Liver (tissue), 8 donors: ENCODE measurements at regions not wholly inside any gene's neighbourhood (a gene's known extent, or its start where the extent isn't known, plus 50 kb on each side); places are given as distances from the start of the nearest gene placed in this dataset.

Experiments used
- DNase-seq: peaks from one replicate; pipeline ENCODE4 v3.0.0-alpha.2; 2017; ENCODE audit warnings: low spot score
- H3K27ac ChIP-seq, 2 donors: one replicate each; pipeline ENCODE4 v1.7.0; 2013; ENCODE audit warnings: inconsistent platforms in 2 of 2, low read length in 2 of 2, control low read depth in 1 of 2, low read depth in 1 of 2, mild to moderate bottlenecking in 1 of 2
- H3K27me3 ChIP-seq, 4 donors: one replicate each; pipeline versions ENCODE4 v1.6.1 to v1.7.0; 2013; ENCODE audit warnings: low read length in 3 of 4, inconsistent platforms in 1 of 4, mild to moderate bottlenecking in 1 of 4, moderate library complexity in 1 of 4; ENCODE audit not compliant: control insufficient read depth in 4 of 4, insufficient read depth in 4 of 4
- H3K36me3 ChIP-seq, 4 donors: one replicate each; pipeline versions ENCODE4 v1.6.1 to v1.7.0; 2013; ENCODE audit warnings: low read length in 3 of 4, mild to moderate bottlenecking in 3 of 4, low read depth in 1 of 4, moderate library complexity in 1 of 4; ENCODE audit not compliant: control insufficient read depth in 4 of 4, insufficient read depth in 3 of 4
- H3K4me1 ChIP-seq, 4 donors: one replicate each; pipeline versions ENCODE4 v1.6.1 to v1.7.0; 2013; ENCODE audit warnings: low read length in 3 of 4, mild to moderate bottlenecking in 3 of 4, moderate library complexity in 1 of 4; ENCODE audit not compliant: control insufficient read depth in 4 of 4, insufficient read depth in 4 of 4
- H3K4me3 ChIP-seq, 3 donors: one replicate each; pipeline versions ENCODE4 v1.6.1 to v1.7.0; 2013; ENCODE audit warnings: low read length in 3 of 3, control low read depth in 1 of 3, low read depth in 1 of 3, mild to moderate bottlenecking in 1 of 3
- H3K9ac ChIP-seq, 2 donors: one replicate each; pipeline ENCODE4 v1.7.0; 2013; ENCODE audit warnings: low read length in 2 of 2, mild to moderate bottlenecking in 2 of 2, moderate library complexity in 2 of 2, control low read depth in 1 of 2, low read depth in 1 of 2
- H3K9me3 ChIP-seq, 4 donors: one replicate each; pipeline versions ENCODE4 v1.6.1 to v1.7.0; 2013; ENCODE audit warnings: low read length in 3 of 4; ENCODE audit not compliant: control insufficient read depth in 4 of 4
- EGR1 ChIP-seq, 2 donors: IDR thresholded peaks; 2 replicates each; pipeline ENCODE4 v1.6.1; 2016 to 2018; ENCODE audit warnings: antibody characterized with exemption in 2 of 2, low read depth in 2 of 2
- FOXA1 ChIP-seq: IDR thresholded peaks from 2 replicates; pipeline ENCODE4 v1.6.1; 2016; ENCODE audit warnings: antibody characterized with exemption
- FOXA2 ChIP-seq: IDR thresholded peaks from 2 replicates; pipeline ENCODE4 v1.6.1; 2016; ENCODE audit warnings: antibody characterized with exemption
- GABPA ChIP-seq, 2 donors: IDR thresholded peaks in 1 of 2; conservative IDR thresholded peaks in 1 of 2; 2 replicates each; pipeline ENCODE4 v1.6.1; 2016; ENCODE audit warnings: antibody characterized with exemption in 2 of 2, mild to moderate bottlenecking in 1 of 2, moderate library complexity in 1 of 2
- HNF4A ChIP-seq, 2 donors: conservative IDR thresholded peaks; 2 replicates each; pipeline ENCODE4 v1.6.1; 2016; ENCODE audit warnings: antibody characterized with exemption in 2 of 2, mild to moderate bottlenecking in 2 of 2
- HNF4G ChIP-seq: IDR thresholded peaks from 2 replicates; pipeline ENCODE4 v1.6.1; 2016; ENCODE audit warnings: antibody characterized with exemption
- JUND ChIP-seq, 2 donors: IDR thresholded peaks; 2 replicates each; pipeline ENCODE4 v1.6.1; 2016; ENCODE audit warnings: antibody characterized with exemption in 2 of 2
- NR2F2 ChIP-seq: IDR thresholded peaks from 2 replicates; pipeline ENCODE4 v1.6.1; 2016; ENCODE audit warnings: antibody characterized with exemption
- RAD21 ChIP-seq, 2 donors: IDR thresholded peaks; 2 replicates each; pipeline ENCODE4 v1.6.1; 2016; ENCODE audit warnings: antibody characterized with exemption in 2 of 2, mild to moderate bottlenecking in 2 of 2
- REST ChIP-seq: IDR thresholded peaks from 2 replicates; pipeline ENCODE4 v1.6.1; 2016; ENCODE audit warnings: antibody characterized with exemption, mild to moderate bottlenecking
- RXRA ChIP-seq, 2 donors: IDR thresholded peaks; 2 replicates each; pipeline ENCODE4 v1.6.1; 2017 to 2018; ENCODE audit warnings: antibody characterized with exemption in 2 of 2, mild to moderate bottlenecking in 1 of 2
- SP1 ChIP-seq: IDR thresholded peaks from 2 replicates; pipeline ENCODE4 v1.6.1; 2018; ENCODE audit warnings: antibody characterized with exemption, mild to moderate bottlenecking
- TAF1 ChIP-seq: conservative IDR thresholded peaks from 2 replicates; pipeline ENCODE4 v1.6.1; 2016; ENCODE audit warnings: antibody characterized with exemption, mild to moderate bottlenecking
- YY1 ChIP-seq: IDR thresholded peaks from 2 replicates; pipeline ENCODE4 v1.6.1; 2016; ENCODE audit warnings: antibody characterized with exemption, mild to moderate bottlenecking
- WGBS: extraction: QIAGEN DNeasy Blood & Tissue Kit; methylation state at CpG from one replicate; pipeline ENCODE4 v1.1.7; 2013; 5-methylcytosine and 5-hydroxymethylcytosine counted together
- TF ChIP-seq, protein P1 (sequence below): fragments of 150-350 bp; IDR thresholded peaks from 2 replicates; pipeline ENCODE4 v1.5.1; 2017; ENCODE audit warnings: improper control_type of control experiment, low read depth, low read length; ENCODE audit not compliant: missing input control
- TF ChIP-seq, protein P2 (sequence below): IDR thresholded peaks from 2 replicates; pipeline ENCODE4 v1.6.1; 2016; ENCODE audit warnings: antibody characterized with exemption
- TF ChIP-seq, protein P3 (sequence below): IDR thresholded peaks from 2 replicates; pipeline ENCODE4 v1.6.1; 2016; ENCODE audit warnings: antibody characterized with exemption
- TF ChIP-seq, protein P4 (sequence below): IDR thresholded peaks from 2 replicates; pipeline ENCODE4 v1.6.1; 2016; ENCODE audit warnings: antibody characterized with exemption
- donor health status: healthy.
- donor health status: healthy.
- donor health status: healthy.
- donor health status: healthy.
- donor health status: healthy.

DNA sequence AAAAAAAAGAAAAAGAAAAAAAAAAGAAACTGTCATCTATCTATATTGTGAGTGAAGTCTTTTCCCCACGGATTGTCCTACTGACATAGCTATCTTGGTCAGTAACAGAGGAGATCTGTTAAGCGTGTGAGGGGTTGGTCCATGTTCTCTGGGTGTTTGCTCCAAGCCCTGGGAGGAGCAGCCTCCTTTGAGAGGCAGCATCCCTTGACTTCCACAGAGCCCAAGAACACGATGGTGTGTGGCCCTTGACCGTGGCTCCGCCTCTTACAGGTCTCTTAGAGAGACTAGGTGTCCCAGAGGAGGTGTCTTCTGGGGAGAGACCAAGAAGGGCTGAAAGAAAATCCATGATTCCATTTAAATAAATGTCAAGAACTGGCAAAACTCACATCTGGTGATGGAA is 60.1 kb upstream of the GTSF1L start:
- no peak overlapping the region for H3K9ac ChIP-seq
- H3K4me3 ChIP-seq, result no peak overlapping the region
- TF ChIP-seq HNF4G (no peak), FOXA2 (no peak), GABPA (IDR thresholded peaks at IDR 0.05 in 1 of 2, conservative IDR thresholded peaks at IDR 0.05 in 1 of 2) (no peak), TAF1 (no peak), JUND (IDR thresholded peaks at IDR 0.05) (no peak)
- TF ChIP-seq, protein P1, sequence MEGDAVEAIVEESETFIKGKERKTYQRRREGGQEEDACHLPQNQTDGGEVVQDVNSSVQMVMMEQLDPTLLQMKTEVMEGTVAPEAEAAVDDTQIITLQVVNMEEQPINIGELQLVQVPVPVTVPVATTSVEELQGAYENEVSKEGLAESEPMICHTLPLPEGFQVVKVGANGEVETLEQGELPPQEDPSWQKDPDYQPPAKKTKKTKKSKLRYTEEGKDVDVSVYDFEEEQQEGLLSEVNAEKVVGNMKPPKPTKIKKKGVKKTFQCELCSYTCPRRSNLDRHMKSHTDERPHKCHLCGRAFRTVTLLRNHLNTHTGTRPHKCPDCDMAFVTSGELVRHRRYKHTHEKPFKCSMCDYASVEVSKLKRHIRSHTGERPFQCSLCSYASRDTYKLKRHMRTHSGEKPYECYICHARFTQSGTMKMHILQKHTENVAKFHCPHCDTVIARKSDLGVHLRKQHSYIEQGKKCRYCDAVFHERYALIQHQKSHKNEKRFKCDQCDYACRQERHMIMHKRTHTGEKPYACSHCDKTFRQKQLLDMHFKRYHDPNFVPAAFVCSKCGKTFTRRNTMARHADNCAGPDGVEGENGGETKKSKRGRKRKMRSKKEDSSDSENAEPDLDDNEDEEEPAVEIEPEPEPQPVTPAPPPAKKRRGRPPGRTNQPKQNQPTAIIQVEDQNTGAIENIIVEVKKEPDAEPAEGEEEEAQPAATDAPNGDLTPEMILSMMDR, result no peak
- no peaks in the 10 kb centered on the region for H3K27me3 ChIP-seq
- H3K36me3 ChIP-seq, result no peaks in the 10 kb centered on the region
- no peaks in the 10 kb centered on the region for H3K4me1 ChIP-seq
- H3K9me3 ChIP-seq, result no peaks in the 10 kb centered on the region
- DNase-seq, result no peak
- 69% methylated on average over 5 of the region's 5 CpGs for WGBS
- no peak overlapping the region for H3K27ac ChIP-seq

- Histone ChIP-seq H3K27me3 (no peaks in the 10 kb centered on the region), H3K9me3 (peaks cover 3 to 16% (median 6%) of the 10 kb centered on the region in 4 donors), H3K36me3 (peaks cover 0 to 2% (median 0%) of the 10 kb centered on the region in 4 donors), H3K4me3 (no peak overlapping the region), H3K9ac (no peak overlapping the region), H3K4me1 (no peaks in the 10 kb centered on the region), H3K27ac (no peak overlapping the region)
- WGBS, result 76% methylated on average over 3 of the region's 3 CpGs
- no peak for DNase-seq
- TF ChIP-seq, protein P2, sequence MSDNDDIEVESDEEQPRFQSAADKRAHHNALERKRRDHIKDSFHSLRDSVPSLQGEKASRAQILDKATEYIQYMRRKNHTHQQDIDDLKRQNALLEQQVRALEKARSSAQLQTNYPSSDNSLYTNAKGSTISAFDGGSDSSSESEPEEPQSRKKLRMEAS, result no peak
- TF ChIP-seq GABPA (IDR thresholded peaks at IDR 0.05 in 1 of 2, conservative IDR thresholded peaks at IDR 0.05 in 1 of 2) (no peak), SP1 (no peak), FOXA2 (no peak), TAF1 (no peak), EGR1 (IDR thresholded peaks at IDR 0.05; ENCODE audit: low read depth in 2 of 2) (no peak), HNF4G (no peak), RAD21 (IDR thresholded peaks at IDR 0.05) (no peak), NR2F2 (no peak), HNF4A (conservative IDR thresholded peaks at IDR 0.05) (no peak), FOXA1 (no peak)
- TF ChIP-seq, protein P1, result no peak
- TF ChIP-seq, protein P3, sequence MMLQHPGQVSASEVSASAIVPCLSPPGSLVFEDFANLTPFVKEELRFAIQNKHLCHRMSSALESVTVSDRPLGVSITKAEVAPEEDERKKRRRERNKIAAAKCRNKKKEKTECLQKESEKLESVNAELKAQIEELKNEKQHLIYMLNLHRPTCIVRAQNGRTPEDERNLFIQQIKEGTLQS, result no peak
These were observed 54.4 kb upstream of the GTSF1L start for GRCh38 chr20:43781215-43781614.

- no peak for DNase-seq
- 82% methylated on average over 2 of the region's 2 CpGs for WGBS
- Histone ChIP-seq H3K27me3 (peaks cover 0 to 5% (median 2%) of the 10 kb centered on the region in 4 donors), H3K4me1 (no peaks in the 10 kb centered on the region), H3K4me3 (no peak overlapping the region), H3K9ac (no peak overlapping the region), H3K36me3 (peaks cover 0 to 2% (median 0%) of the 10 kb centered on the region in 4 donors), H3K9me3 (peaks cover 3 to 16% (median 6%) of the 10 kb centered on the region in 4 donors), H3K27ac (no peak overlapping the region)
- TF ChIP-seq TAF1, result no peak
- no peak for TF ChIP-seq FOXA1
- TF ChIP-seq, protein P4, sequence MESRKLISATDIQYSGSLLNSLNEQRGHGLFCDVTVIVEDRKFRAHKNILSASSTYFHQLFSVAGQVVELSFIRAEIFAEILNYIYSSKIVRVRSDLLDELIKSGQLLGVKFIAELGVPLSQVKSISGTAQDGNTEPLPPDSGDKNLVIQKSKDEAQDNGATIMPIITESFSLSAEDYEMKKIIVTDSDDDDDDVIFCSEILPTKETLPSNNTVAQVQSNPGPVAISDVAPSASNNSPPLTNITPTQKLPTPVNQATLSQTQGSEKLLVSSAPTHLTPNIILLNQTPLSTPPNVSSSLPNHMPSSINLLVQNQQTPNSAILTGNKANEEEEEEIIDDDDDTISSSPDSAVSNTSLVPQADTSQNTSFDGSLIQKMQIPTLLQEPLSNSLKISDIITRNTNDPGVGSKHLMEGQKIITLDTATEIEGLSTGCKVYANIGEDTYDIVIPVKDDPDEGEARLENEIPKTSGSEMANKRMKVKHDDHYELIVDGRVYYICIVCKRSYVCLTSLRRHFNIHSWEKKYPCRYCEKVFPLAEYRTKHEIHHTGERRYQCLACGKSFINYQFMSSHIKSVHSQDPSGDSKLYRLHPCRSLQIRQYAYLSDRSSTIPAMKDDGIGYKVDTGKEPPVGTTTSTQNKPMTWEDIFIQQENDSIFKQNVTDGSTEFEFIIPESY, result no peak
- TF ChIP-seq RXRA (IDR thresholded peaks at IDR 0.05), result no peak
- TF ChIP-seq, protein P2, result no peak
- no peak for TF ChIP-seq YY1
- TF ChIP-seq REST, result no peak
- TF ChIP-seq FOXA2, result no peak
- no peak for TF ChIP-seq HNF4G
- TF ChIP-seq GABPA (IDR thresholded peaks at IDR 0.05 in 1 of 2, conservative IDR thresholded peaks at IDR 0.05 in 1 of 2), result no peak
These were observed 51.6 kb upstream of the GTSF1L start for GRCh38 chr20:43778375-43778774.
